ENCODE measurements at regions not wholly inside any gene's neighbourhood (a gene's known extent, or its start where the extent isn't known, plus 50 kb on each side); places are given as distances from the start of the nearest gene placed in this dataset.

DNA sequence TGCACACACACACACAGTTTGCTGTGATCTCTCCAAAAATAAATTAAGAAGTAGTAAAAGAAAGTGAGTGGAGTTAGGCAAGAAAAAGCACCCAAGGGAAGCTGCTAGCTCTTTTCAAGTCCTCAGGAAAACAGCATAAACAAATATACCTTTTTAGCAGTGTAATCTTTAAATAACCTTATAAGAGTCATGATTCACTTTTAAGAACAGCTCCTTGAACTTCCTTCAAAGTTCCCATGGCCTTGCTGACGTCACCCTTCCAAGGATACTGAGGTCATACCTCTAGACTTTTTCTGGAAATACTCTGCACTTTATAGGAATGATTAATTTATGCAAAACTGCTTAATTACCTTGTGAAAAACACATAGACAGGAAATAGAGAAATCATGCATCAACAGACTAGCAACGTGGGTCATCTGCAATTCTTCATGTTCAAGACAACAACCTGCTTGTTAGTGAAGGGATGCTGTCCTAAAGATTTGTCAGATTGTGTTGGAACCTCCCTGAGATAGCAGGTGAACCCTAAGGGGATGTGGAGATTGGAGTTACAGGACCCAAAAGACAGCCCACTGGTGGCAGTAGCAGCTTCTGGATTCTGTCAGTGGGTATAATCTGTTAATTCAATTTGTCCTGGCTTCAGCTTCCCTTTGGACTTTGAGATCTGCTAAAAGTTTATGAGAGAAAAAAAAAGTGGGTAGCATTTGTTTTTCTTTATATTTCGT, 229.0 kb downstream of the ELAVL2 start:
- TF ChIP-seq, protein P1, sequence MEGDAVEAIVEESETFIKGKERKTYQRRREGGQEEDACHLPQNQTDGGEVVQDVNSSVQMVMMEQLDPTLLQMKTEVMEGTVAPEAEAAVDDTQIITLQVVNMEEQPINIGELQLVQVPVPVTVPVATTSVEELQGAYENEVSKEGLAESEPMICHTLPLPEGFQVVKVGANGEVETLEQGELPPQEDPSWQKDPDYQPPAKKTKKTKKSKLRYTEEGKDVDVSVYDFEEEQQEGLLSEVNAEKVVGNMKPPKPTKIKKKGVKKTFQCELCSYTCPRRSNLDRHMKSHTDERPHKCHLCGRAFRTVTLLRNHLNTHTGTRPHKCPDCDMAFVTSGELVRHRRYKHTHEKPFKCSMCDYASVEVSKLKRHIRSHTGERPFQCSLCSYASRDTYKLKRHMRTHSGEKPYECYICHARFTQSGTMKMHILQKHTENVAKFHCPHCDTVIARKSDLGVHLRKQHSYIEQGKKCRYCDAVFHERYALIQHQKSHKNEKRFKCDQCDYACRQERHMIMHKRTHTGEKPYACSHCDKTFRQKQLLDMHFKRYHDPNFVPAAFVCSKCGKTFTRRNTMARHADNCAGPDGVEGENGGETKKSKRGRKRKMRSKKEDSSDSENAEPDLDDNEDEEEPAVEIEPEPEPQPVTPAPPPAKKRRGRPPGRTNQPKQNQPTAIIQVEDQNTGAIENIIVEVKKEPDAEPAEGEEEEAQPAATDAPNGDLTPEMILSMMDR (IDR thresholded peaks at IDR 0.05) = no peak
- no peak overlapping the region for H3K4me2 ChIP-seq (ENCODE audit: low read length)
- no peak overlapping the region for H3K9ac ChIP-seq
- no peaks in the 10 kb centered on the region for H3K36me3 ChIP-seq (ENCODE audit: control insufficient read depth, insufficient read depth, low read length)
- H3K9me3 ChIP-seq (ENCODE audit: control insufficient read depth, low read length) = no peaks in the 10 kb centered on the region
- no peaks in the 10 kb centered on the region for H3K79me2 ChIP-seq
- no peaks in the 10 kb centered on the region for H3K4me1 ChIP-seq
- no peaks in the 10 kb centered on the region for H3K27me3 ChIP-seq (ENCODE audit: control insufficient read depth, insufficient read depth, low read length)
- H3K4me3 ChIP-seq (ENCODE audit: low read depth, low read length) = no peak overlapping the region
- no peak overlapping the region for H3K27ac ChIP-seq
- H2AFZ ChIP-seq = no peak overlapping the region

DNA sequence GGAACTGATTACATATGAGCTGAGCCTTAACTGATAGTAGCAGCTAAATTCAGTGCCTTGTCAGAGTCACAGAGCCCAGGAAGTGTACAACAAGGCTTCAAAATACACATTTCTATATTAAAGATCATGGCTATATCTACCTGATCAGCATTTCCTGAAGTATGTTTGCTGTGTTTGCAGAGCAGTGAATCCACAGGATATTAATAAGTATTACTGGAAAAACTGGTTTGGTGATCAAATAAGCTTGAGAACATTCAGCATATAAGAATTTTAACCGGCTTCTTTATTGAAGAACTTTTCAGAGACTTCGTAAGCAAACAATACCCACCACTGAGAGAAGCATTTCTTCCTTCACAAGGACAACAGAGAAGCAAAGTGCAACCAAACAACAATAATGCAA, 227.0 kb downstream of the ELAVL2 start:
- Histone ChIP-seq H3K4me2 (ENCODE audit: low read length) (no peak overlapping the region), H3K9me3 (ENCODE audit: control insufficient read depth, low read length) (no peaks in the 10 kb centered on the region), H3K36me3 (ENCODE audit: control insufficient read depth, insufficient read depth, low read length) (no peaks in the 10 kb centered on the region), H2AFZ (no peak overlapping the region), H3K79me2 (no peaks in the 10 kb centered on the region), H3K4me3 (ENCODE audit: low read depth, low read length) (no peak overlapping the region), H3K4me1 (no peaks in the 10 kb centered on the region), H3K27ac (no peak overlapping the region), H3K9ac (no peak overlapping the region), H3K27me3 (ENCODE audit: control insufficient read depth, insufficient read depth, low read length) (no peaks in the 10 kb centered on the region)
- TF ChIP-seq, protein P1 (IDR thresholded peaks at IDR 0.05) = no peak

DNA sequence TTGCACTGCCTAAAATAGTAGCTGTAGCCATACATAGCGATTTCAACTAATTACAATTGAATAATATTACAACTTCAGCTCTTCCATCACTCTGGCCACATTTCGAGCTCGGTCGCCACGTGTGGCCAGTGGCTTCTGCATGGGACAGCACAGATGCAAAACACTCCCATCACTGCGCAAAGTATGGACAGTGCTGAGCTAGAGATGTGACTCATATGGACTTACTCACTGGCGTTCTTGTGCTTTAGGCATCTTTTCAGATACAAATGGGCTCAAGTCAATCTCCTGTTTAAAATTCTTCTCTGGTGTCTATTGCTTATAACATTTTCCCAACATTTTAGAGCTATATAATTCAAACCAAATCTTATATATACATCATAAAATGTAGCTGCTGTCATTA, 222.7 kb downstream of the ELAVL2 start:
- Histone ChIP-seq H3K4me2 (ENCODE audit: low read length) (no peak overlapping the region), H3K9me3 (ENCODE audit: control insufficient read depth, low read length) (no peaks in the 10 kb centered on the region), H3K27ac (no peak overlapping the region), H3K4me1 (no peaks in the 10 kb centered on the region), H3K9ac (no peak overlapping the region), H3K4me3 (ENCODE audit: low read depth, low read length) (no peak overlapping the region), H2AFZ (no peak overlapping the region), H3K27me3 (ENCODE audit: control insufficient read depth, insufficient read depth, low read length) (no peaks in the 10 kb centered on the region), H3K79me2 (no peaks in the 10 kb centered on the region), H3K36me3 (ENCODE audit: control insufficient read depth, insufficient read depth, low read length) (no peaks in the 10 kb centered on the region)
- TF ChIP-seq, protein P1 (IDR thresholded peaks at IDR 0.05) = no peak

DNA sequence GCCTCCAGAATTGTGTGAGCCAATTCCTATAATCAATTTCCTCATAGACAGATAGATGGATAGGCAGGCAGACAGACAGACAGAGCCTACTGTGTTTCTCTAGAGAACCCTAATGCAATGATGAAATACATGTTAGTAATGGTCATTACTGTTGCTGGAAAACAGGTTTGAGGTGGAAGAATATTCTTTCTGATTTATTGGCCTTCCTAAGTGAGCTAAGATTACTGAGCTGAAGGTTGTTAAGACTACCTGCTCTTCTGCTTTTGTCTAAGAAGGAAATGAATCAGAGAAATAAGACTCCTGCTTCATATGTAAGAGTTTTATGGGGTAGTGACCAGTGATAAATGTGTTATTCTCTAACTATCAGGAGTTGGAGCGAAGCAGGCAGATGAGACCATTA, 219.9 kb downstream of the ELAVL2 start:
- H3K4me1 ChIP-seq = no peaks in the 10 kb centered on the region
- H3K27ac ChIP-seq = no peak overlapping the region
- no peaks in the 10 kb centered on the region for H3K79me2 ChIP-seq
- TF ChIP-seq, protein P1 (IDR thresholded peaks at IDR 0.05) = no peak
- H3K36me3 ChIP-seq (ENCODE audit: control insufficient read depth, insufficient read depth, low read length) = no peaks in the 10 kb centered on the region
- no peak overlapping the region for H3K9ac ChIP-seq
- H3K4me2 ChIP-seq (ENCODE audit: low read length) = no peak overlapping the region
- H3K27me3 ChIP-seq (ENCODE audit: control insufficient read depth, insufficient read depth, low read length) = no peaks in the 10 kb centered on the region
- no peak overlapping the region for H2AFZ ChIP-seq
- H3K9me3 ChIP-seq (ENCODE audit: control insufficient read depth, low read length) = no peaks in the 10 kb centered on the region
- H3K4me3 ChIP-seq (ENCODE audit: low read depth, low read length) = no peak overlapping the region

DNA sequence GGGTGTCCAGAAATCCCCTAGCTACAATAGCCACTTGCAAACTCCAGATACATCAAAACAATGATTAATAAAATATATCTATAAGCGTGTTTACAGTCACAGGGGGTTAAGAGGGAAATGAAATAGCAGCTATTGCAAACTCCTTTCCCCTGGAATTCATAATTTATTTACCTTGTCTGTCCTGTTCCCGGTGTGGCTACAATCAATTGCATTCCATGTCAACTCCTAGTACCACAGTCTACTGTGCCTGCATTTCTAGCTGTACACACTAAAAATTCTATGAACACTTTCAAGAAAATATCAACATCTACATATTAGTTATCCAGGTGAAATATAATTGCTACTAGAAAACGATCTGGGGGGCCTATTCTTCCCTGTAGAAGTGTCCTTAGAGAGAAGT, 217.6 kb downstream of the ELAVL2 start:
- H3K4me3 ChIP-seq (ENCODE audit: low read depth, low read length) = no peak overlapping the region
- H3K27me3 ChIP-seq (ENCODE audit: control insufficient read depth, insufficient read depth, low read length) = no peaks in the 10 kb centered on the region
- H3K36me3 ChIP-seq (ENCODE audit: control insufficient read depth, insufficient read depth, low read length) = no peaks in the 10 kb centered on the region
- H3K9ac ChIP-seq = no peak overlapping the region
- no peaks in the 10 kb centered on the region for H3K4me1 ChIP-seq
- no peak overlapping the region for H2AFZ ChIP-seq
- H3K79me2 ChIP-seq = no peaks in the 10 kb centered on the region
- TF ChIP-seq, protein P1 (IDR thresholded peaks at IDR 0.05) = no peak
- no peak overlapping the region for H3K4me2 ChIP-seq (ENCODE audit: low read length)
- no peaks in the 10 kb centered on the region for H3K9me3 ChIP-seq (ENCODE audit: control insufficient read depth, low read length)
- H3K27ac ChIP-seq = no peak overlapping the region

Measured in parathyroid adenoma (tissue), 2 donors.